ENCODE measurements at regions not wholly inside any gene's neighbourhood (a gene's known extent, or its start where the extent isn't known, plus 50 kb on each side); places are given as distances from the start of the nearest gene placed in this dataset.

- no peak overlapping the region for H3K4me2 ChIP-seq (ENCODE audit: extremely low read depth, insufficient read depth, low read length)
- H3K36me3 ChIP-seq (ENCODE audit: control insufficient read depth, insufficient read depth, low read length), result no peaks in the 10 kb centered on the region
- no peak for TF ChIP-seq EZH2 (IDR thresholded peaks at IDR 0.05; ENCODE audit: low read length, missing control alignments)
- no peak for TF ChIP-seq CTCF (conservative IDR thresholded peaks at IDR 0.05 in 1 of 2, IDR thresholded peaks at IDR 0.05 in 1 of 2; ENCODE audit: low read depth in 1 of 2, low read length in 2 of 2)
- H3K4me1 ChIP-seq (ENCODE audit: control insufficient read depth, extremely low read depth, insufficient read depth, low read length), result no peaks in the 10 kb centered on the region
- H3K9me3 ChIP-seq (ENCODE audit: control insufficient read depth, insufficient read depth, low read depth, low read length), result no peaks in the 10 kb centered on the region
- no peak overlapping the region for H3K9ac ChIP-seq (ENCODE audit: insufficient read depth, low read length)
- no peaks in the 10 kb centered on the region for H3K27me3 ChIP-seq (ENCODE audit: control insufficient read depth, insufficient read depth, low read length)
- no peak for DNase-seq (ENCODE audit: low read depth in 2 of 2)
- no peak overlapping the region for H3K4me3 ChIP-seq (replicated peaks in 1 of 4; ENCODE audit: control extremely low read depth in 1 of 4, insufficient read depth in 1 of 4, low read depth in 3 of 4, low read length in 4 of 4)
- no peak overlapping the region for H2AFZ ChIP-seq (ENCODE audit: low read length)
- H4K20me1 ChIP-seq (ENCODE audit: control insufficient read depth, extremely low read depth, insufficient read depth, low read length), result no peaks in the 10 kb centered on the region
- no peak overlapping the region for H3K27ac ChIP-seq (ENCODE audit: insufficient read depth, low read length)
- H3K79me2 ChIP-seq (ENCODE audit: control insufficient read depth, insufficient read depth, low read length), result no peaks in the 10 kb centered on the region
Measured at GRCh38 chr22:34608106-34608505, 457.9 kb upstream of the ISX start.

GRCh38 chr22:34608540-34609115 is 457.3 kb upstream of the ISX start:
- Histone ChIP-seq H3K4me2 (ENCODE audit: extremely low read depth, insufficient read depth, low read length) (no peak overlapping the region), H3K9me3 (ENCODE audit: control insufficient read depth, insufficient read depth, low read depth, low read length) (no peaks in the 10 kb centered on the region), H2AFZ (ENCODE audit: low read length) (no peak overlapping the region), H3K27me3 (ENCODE audit: control insufficient read depth, insufficient read depth, low read length) (no peaks in the 10 kb centered on the region), H3K36me3 (ENCODE audit: control insufficient read depth, insufficient read depth, low read length) (no peaks in the 10 kb centered on the region), H3K4me1 (ENCODE audit: control insufficient read depth, extremely low read depth, insufficient read depth, low read length) (no peaks in the 10 kb centered on the region), H3K79me2 (ENCODE audit: control insufficient read depth, insufficient read depth, low read length) (no peaks in the 10 kb centered on the region), H4K20me1 (ENCODE audit: control insufficient read depth, extremely low read depth, insufficient read depth, low read length) (no peaks in the 10 kb centered on the region), H3K9ac (ENCODE audit: insufficient read depth, low read length) (no peak overlapping the region), H3K4me3 (replicated peaks in 1 of 4; ENCODE audit: control extremely low read depth in 1 of 4, insufficient read depth in 1 of 4, low read depth in 3 of 4, low read length in 4 of 4) (no peak overlapping the region), H3K27ac (ENCODE audit: insufficient read depth, low read length) (no peak overlapping the region)
- no peak for DNase-seq (ENCODE audit: low read depth in 2 of 2)
- TF ChIP-seq EZH2 (IDR thresholded peaks at IDR 0.05; ENCODE audit: low read length, missing control alignments) (no peak), CTCF (conservative IDR thresholded peaks at IDR 0.05 in 1 of 2, IDR thresholded peaks at IDR 0.05 in 1 of 2; ENCODE audit: low read depth in 1 of 2, low read length in 2 of 2) (no peak)

- Histone ChIP-seq H3K36me3 (ENCODE audit: control insufficient read depth, insufficient read depth, low read length) (no peaks in the 10 kb centered on the region), H3K79me2 (ENCODE audit: control insufficient read depth, insufficient read depth, low read length) (no peaks in the 10 kb centered on the region), H3K27me3 (ENCODE audit: control insufficient read depth, insufficient read depth, low read length) (no peaks in the 10 kb centered on the region), H2AFZ (ENCODE audit: low read length) (no peak overlapping the region), H3K9ac (ENCODE audit: insufficient read depth, low read length) (no peak overlapping the region), H3K9me3 (ENCODE audit: control insufficient read depth, insufficient read depth, low read depth, low read length) (no peaks in the 10 kb centered on the region), H3K4me3 (replicated peaks in 1 of 4; ENCODE audit: control extremely low read depth in 1 of 4, insufficient read depth in 1 of 4, low read depth in 3 of 4, low read length in 4 of 4) (no peak overlapping the region), H3K27ac (ENCODE audit: insufficient read depth, low read length) (no peak overlapping the region), H4K20me1 (ENCODE audit: control insufficient read depth, extremely low read depth, insufficient read depth, low read length) (no peaks in the 10 kb centered on the region), H3K4me2 (ENCODE audit: extremely low read depth, insufficient read depth, low read length) (no peak overlapping the region), H3K4me1 (ENCODE audit: control insufficient read depth, extremely low read depth, insufficient read depth, low read length) (no peaks in the 10 kb centered on the region)
- DNase-seq (ENCODE audit: low read depth in 2 of 2), result no peak
- no peak for TF ChIP-seq CTCF (conservative IDR thresholded peaks at IDR 0.05 in 1 of 2, IDR thresholded peaks at IDR 0.05 in 1 of 2; ENCODE audit: low read depth in 1 of 2, low read length in 2 of 2)
- TF ChIP-seq EZH2 (IDR thresholded peaks at IDR 0.05; ENCODE audit: low read length, missing control alignments), result no peak
Measured at GRCh38 chr22:34609646-34610045, 456.3 kb upstream of the ISX start.
